HepG2 (cell line): ENCODE measurements at regions not wholly inside any gene's neighbourhood (a gene's known extent, or its start where the extent isn't known, plus 50 kb on each side); places are given as distances from the start of the nearest gene placed in this dataset.

Experiments used
- FIP1L1 ChIP-seq: fragments of 200-400 bp; formaldehyde crosslinking; IDR thresholded peaks from 2 replicates; pipeline ENCODE4 v1.6.1; 2018; ENCODE audit warnings: low read depth, mild to moderate bottlenecking, low read length, moderate library complexity, borderline replicate concordance; ENCODE audit not compliant: insufficient read depth
- HDAC2 ChIP-seq: sonication (generic); formaldehyde crosslinking; IDR thresholded peaks from 2 replicates; pipeline ENCODE4 v1.4.0; 2020; ENCODE audit warnings: missing genetic modification reagents
- HOXD1 ChIP-seq: sonication (generic); formaldehyde crosslinking; IDR thresholded peaks from 2 replicates; pipeline ENCODE4 v1.5.0; 2020; ENCODE audit warnings: missing genetic modification reagents
- MZF1 ChIP-seq: sonication (generic); formaldehyde crosslinking; IDR thresholded peaks from 2 replicates; pipeline ENCODE4 v1.8.1; 2023; ENCODE audit warnings: mild to moderate bottlenecking, missing genetic modification reagents, borderline replicate concordance
- NFIC ChIP-seq: IDR thresholded peaks from 2 replicates; pipeline ENCODE4 v1.6.1; 2012; ENCODE audit warnings: mild to moderate bottlenecking, low read length, inconsistent platforms
- RFX3 ChIP-seq: IDR thresholded peaks from 2 replicates; pipeline ENCODE4 v1.6.1; 2016; ENCODE audit warnings: missing biosample characterization, missing genetic modification reagents
- ZNF121 ChIP-seq: sonication (generic); formaldehyde crosslinking; IDR thresholded peaks from 2 replicates; pipeline ENCODE4 v1.5.0; 2020; ENCODE audit warnings: mild to moderate bottlenecking, missing genetic modification reagents
- ZNF292 ChIP-seq: sonication (generic); formaldehyde crosslinking; IDR thresholded peaks from 2 replicates; pipeline ENCODE4 v1.8.1; 2022; ENCODE audit warnings: mild to moderate bottlenecking, low read depth, missing genetic modification reagents, borderline replicate concordance
- ZNF709 ChIP-seq: sonication (generic); formaldehyde crosslinking; IDR thresholded peaks from 2 replicates; pipeline ENCODE4 v1.5.0; 2020; ENCODE audit warnings: mild to moderate bottlenecking, missing genetic modification reagents
- ZSCAN25 ChIP-seq: sonication (generic); formaldehyde crosslinking; IDR thresholded peaks from 2 replicates; pipeline ENCODE4 v1.8.0; 2022; ENCODE audit warnings: mild to moderate bottlenecking, missing genetic modification reagents
- TF ChIP-seq, protein P1 (sequence below): sonication (generic); formaldehyde crosslinking; IDR thresholded peaks from 2 replicates; pipeline ENCODE4 v1.4.0; 2020; ENCODE audit warnings: missing genetic modification reagents
- TF ChIP-seq, protein P2 (sequence below): sonication (generic); formaldehyde crosslinking; IDR thresholded peaks from 2 replicates; pipeline ENCODE4 v1.5.1; 2020; ENCODE audit warnings: missing genetic modification reagents, mild to moderate bottlenecking, borderline replicate concordance
- TF ChIP-seq, protein P3 (sequence below): sonication (generic); formaldehyde crosslinking; IDR thresholded peaks from 2 replicates; pipeline ENCODE4 v1.9.0; 2021; ENCODE audit warnings: missing genetic modification reagents, borderline replicate concordance
- TF ChIP-seq, protein P4 (sequence below): IDR thresholded peaks from 2 replicates; pipeline ENCODE4 v1.6.1; 2016; ENCODE audit warnings: missing compliant biosample characterization, missing genetic modification reagents, borderline replicate concordance
- TF ChIP-seq, protein P5 (sequence below): IDR thresholded peaks from 2 replicates; pipeline ENCODE4 v1.6.1; 2016; ENCODE audit warnings: low read depth
- TF ChIP-seq, protein P6 (sequence below): sonication (generic); formaldehyde crosslinking; IDR thresholded peaks from 2 replicates; pipeline ENCODE4 v1.4.0; 2020; ENCODE audit warnings: missing genetic modification reagents

DNA sequence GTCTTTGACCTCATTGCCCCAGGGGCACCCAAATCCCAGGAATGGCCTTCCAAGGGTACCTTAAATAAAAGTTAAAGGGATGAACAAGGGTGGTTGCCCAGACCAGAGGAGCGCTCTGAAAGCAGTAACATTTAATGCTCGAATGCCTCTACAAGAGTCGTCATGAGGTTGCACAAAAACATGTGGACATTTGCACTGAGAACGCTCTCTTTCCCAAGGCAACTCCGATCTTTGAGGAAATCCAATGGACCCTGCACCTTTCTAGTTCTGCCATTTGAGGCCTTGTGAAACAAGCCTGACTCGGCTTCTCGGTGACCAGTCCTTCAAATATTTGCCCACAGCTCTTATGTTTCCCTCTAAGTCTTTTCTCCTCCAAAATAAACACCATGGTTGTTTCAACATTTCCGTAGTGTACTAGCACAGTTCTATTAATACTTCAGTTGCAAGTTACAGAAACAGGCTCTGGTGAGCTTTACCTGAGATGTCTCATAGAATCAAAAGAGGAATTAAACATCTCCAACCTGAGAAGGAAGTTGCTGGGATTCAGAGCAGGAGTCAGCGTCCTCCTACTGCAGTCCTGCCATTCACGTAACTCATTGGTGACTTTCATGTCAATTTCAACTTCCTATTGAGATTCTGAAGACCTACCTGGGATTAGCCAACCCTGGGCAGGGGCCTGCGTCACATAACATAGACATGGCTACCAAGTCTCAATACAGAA lies 168.8 kb upstream of the RAI14 start (continued):
- TF ChIP-seq, protein P1, sequence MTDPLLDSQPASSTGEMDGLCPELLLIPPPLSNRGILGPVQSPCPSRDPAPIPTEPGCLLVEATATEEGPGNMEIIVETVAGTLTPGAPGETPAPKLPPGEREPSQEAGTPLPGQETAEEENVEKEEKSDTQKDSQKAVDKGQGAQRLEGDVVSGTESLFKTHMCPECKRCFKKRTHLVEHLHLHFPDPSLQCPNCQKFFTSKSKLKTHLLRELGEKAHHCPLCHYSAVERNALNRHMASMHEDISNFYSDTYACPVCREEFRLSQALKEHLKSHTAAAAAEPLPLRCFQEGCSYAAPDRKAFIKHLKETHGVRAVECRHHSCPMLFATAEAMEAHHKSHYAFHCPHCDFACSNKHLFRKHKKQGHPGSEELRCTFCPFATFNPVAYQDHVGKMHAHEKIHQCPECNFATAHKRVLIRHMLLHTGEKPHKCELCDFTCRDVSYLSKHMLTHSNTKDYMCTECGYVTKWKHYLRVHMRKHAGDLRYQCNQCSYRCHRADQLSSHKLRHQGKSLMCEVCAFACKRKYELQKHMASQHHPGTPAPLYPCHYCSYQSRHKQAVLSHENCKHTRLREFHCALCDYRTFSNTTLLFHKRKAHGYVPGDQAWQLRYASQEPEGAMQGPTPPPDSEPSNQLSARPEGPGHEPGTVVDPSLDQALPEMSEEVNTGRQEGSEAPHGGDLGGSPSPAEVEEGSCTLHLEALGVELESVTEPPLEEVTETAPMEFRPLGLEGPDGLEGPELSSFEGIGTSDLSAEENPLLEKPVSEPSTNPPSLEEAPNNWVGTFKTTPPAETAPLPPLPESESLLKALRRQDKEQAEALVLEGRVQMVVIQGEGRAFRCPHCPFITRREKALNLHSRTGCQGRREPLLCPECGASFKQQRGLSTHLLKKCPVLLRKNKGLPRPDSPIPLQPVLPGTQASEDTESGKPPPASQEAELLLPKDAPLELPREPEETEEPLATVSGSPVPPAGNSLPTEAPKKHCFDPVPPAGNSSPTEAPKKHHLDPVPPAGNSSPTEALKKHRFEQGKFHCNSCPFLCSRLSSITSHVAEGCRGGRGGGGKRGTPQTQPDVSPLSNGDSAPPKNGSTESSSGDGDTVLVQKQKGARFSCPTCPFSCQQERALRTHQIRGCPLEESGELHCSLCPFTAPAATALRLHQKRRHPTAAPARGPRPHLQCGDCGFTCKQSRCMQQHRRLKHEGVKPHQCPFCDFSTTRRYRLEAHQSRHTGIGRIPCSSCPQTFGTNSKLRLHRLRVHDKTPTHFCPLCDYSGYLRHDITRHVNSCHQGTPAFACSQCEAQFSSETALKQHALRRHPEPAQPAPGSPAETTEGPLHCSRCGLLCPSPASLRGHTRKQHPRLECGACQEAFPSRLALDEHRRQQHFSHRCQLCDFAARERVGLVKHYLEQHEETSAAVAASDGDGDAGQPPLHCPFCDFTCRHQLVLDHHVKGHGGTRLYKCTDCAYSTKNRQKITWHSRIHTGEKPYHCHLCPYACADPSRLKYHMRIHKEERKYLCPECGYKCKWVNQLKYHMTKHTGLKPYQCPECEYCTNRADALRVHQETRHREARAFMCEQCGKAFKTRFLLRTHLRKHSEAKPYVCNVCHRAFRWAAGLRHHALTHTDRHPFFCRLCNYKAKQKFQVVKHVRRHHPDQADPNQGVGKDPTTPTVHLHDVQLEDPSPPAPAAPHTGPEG: no peak
- TF ChIP-seq NFIC (peak; percentile 85), FIP1L1 (no peak), ZNF121 (no peak), ZNF709 (CRISPR knock-in tag) (peak; percentile 47; the same call in 1 of the 2 replicates), MZF1 (CRISPR knock-in tag) (no peak), ZNF292 (peak; percentile 72; the same call in 1 of the 2 replicates), HOXD1 (CRISPR knock-in tag) (no peak), ZSCAN25 (CRISPR knock-in tag) (no peak), RFX3 (CRISPR knock-in tag) (0 out of 2 replicates have a peak, but pooled peaks have one; percentile 14), HDAC2 (CRISPR knock-in tag) (peak; percentile 94)
- TF ChIP-seq, protein P2, sequence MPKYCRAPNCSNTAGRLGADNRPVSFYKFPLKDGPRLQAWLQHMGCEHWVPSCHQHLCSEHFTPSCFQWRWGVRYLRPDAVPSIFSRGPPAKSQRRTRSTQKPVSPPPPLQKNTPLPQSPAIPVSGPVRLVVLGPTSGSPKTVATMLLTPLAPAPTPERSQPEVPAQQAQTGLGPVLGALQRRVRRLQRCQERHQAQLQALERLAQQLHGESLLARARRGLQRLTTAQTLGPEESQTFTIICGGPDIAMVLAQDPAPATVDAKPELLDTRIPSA (CRISPR knock-in tag): no peak
- TF ChIP-seq, protein P3, sequence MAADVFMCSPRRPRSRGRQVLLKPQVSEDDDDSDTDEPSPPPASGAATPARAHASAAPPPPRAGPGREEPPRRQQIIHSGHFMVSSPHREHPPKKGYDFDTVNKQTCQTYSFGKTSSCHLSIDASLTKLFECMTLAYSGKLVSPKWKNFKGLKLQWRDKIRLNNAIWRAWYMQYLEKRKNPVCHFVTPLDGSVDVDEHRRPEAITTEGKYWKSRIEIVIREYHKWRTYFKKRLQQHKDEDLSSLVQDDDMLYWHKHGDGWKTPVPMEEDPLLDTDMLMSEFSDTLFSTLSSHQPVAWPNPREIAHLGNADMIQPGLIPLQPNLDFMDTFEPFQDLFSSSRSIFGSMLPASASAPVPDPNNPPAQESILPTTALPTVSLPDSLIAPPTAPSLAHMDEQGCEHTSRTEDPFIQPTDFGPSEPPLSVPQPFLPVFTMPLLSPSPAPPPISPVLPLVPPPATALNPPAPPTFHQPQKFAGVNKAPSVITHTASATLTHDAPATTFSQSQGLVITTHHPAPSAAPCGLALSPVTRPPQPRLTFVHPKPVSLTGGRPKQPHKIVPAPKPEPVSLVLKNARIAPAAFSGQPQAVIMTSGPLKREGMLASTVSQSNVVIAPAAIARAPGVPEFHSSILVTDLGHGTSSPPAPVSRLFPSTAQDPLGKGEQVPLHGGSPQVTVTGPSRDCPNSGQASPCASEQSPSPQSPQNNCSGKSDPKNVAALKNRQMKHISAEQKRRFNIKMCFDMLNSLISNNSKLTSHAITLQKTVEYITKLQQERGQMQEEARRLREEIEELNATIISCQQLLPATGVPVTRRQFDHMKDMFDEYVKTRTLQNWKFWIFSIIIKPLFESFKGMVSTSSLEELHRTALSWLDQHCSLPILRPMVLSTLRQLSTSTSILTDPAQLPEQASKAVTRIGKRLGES (CRISPR knock-in tag): no peak
- TF ChIP-seq, protein P4, sequence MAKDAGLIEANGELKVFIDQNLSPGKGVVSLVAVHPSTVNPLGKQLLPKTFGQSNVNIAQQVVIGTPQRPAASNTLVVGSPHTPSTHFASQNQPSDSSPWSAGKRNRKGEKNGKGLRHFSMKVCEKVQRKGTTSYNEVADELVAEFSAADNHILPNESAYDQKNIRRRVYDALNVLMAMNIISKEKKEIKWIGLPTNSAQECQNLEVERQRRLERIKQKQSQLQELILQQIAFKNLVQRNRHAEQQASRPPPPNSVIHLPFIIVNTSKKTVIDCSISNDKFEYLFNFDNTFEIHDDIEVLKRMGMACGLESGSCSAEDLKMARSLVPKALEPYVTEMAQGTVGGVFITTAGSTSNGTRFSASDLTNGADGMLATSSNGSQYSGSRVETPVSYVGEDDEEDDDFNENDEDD (CRISPR knock-in tag): peak; percentile 49; the same call in 1 of the 2 replicates
- TF ChIP-seq, protein P5, sequence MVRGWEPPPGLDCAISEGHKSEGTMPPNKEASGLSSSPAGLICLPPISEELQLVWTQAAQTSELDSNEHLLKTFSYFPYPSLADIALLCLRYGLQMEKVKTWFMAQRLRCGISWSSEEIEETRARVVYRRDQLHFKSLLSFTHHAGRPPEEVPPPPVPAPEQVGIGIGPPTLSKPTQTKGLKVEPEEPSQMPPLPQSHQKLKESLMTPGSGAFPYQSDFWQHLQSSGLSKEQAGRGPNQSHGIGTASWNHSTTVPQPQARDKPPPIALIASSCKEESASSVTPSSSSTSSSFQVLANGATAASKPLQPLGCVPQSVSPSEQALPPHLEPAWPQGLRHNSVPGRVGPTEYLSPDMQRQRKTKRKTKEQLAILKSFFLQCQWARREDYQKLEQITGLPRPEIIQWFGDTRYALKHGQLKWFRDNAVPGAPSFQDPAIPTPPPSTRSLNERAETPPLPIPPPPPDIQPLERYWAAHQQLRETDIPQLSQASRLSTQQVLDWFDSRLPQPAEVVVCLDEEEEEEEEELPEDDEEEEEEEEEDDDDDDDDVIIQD (CRISPR knock-in tag): peak; percentile 81; the same call in 1 of the 2 replicates
- TF ChIP-seq, protein P6, sequence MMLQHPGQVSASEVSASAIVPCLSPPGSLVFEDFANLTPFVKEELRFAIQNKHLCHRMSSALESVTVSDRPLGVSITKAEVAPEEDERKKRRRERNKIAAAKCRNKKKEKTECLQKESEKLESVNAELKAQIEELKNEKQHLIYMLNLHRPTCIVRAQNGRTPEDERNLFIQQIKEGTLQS (CRISPR knock-in tag): peak; percentile 37; the same call in 1 of the 2 replicates
